22Rv1 (cell line): ENCODE measurements at regions not wholly inside any gene's neighbourhood (a gene's known extent, or its start where the extent isn't known, plus 50 kb on each side); places are given as distances from the start of the nearest gene placed in this dataset.

Experiments used
- H3K27ac ChIP-seq: fragments of 450-650 bp; 2 replicates; pipeline ENCODE4 v1.5.1; 2017
- CTCF ChIP-seq: fragments of 450-650 bp; IDR thresholded peaks from 2 replicates; pipeline ENCODE4 v1.5.1; 2017; ENCODE audit warnings: mild to moderate bottlenecking
- ZFX ChIP-seq: fragments of 450-650 bp; IDR thresholded peaks from 2 replicates; pipeline ENCODE4 v1.6.1; 2017; ENCODE audit warnings: antibody characterized with exemption, borderline replicate concordance

- TF ChIP-seq CTCF (no peak), ZFX (no peak)
Observed at GRCh38 chr1:239856067-239856466, 235.6 kb upstream of the FMN2 start.

GRCh38 chr1:239856924-239857323 lies 234.8 kb upstream of the FMN2 start:
- H3K27ac ChIP-seq: no peak overlapping the region
- TF ChIP-seq CTCF (no peak), ZFX (no peak)

More at GRCh38 chr1:239856067-239856466, 235.6 kb upstream of the FMN2 start:
- H3K27ac ChIP-seq: no peak overlapping the region

- no peak overlapping the region for H3K27ac ChIP-seq
- no peak for TF ChIP-seq CTCF
Observed at GRCh38 chr1:239858057-239858456, 233.6 kb upstream of the FMN2 start.

GRCh38 chr1:239858529-239858928 lies 233.2 kb upstream of the FMN2 start:
- TF ChIP-seq ZFX: no peak
- TF ChIP-seq CTCF: no peak
- no peak overlapping the region for H3K27ac ChIP-seq

- no peak for TF ChIP-seq CTCF
- no peak for TF ChIP-seq ZFX
- no peak overlapping the region for H3K27ac ChIP-seq
Observed at GRCh38 chr1:239861985-239862384, 229.7 kb upstream of the FMN2 start.

- no peak overlapping the region for H3K27ac ChIP-seq
- TF ChIP-seq ZFX (no peak), CTCF (no peak)
Observed at GRCh38 chr1:239868058-239868832, 223.4 kb upstream of the FMN2 start.

- TF ChIP-seq ZFX (no peak), CTCF (no peak)
- no peak overlapping the region for H3K27ac ChIP-seq
Observed at GRCh38 chr1:239870194-239870593, 221.5 kb upstream of the FMN2 start.
